SK-N-MC (cell line): ENCODE measurements at regions not wholly inside any gene's neighbourhood (a gene's known extent, or its start where the extent isn't known, plus 50 kb on each side); places are given as distances from the start of the nearest gene placed in this dataset.

ENCODE experiments used
- EZH2 ChIP-seq: fragments of 200-600 bp; sonication (generic); IDR thresholded peaks from one replicate; pipeline ENCODE4 v1.6.1; 2017; ENCODE audit warnings: antibody characterized with exemption
- POLR2AphosphoS5 ChIP-seq: IDR thresholded peaks from 2 replicates; pipeline ENCODE4 v1.6.1; 2012; ENCODE audit warnings: mild to moderate bottlenecking, low read depth, low read length, borderline replicate concordance

DNA sequence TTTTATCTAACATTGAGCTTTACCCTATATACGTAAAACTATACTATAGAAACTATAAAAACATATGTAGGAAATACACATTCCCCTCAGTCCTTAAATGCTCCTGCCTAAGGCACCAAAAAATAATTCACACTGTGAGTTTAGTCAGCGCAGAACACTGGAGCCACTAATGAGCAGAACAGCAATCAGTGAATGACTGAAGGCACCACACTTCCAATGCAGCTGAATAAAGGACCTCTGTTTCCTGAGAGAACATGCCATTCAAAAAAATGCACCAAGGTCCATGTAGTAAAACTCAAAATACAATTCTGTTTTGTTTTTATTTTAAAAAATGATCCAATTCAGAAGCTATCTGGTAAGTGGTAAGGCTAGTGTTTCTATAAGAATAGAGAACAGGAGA is 1280.6 kb upstream of the NRXN1 start:
- no peak for TF ChIP-seq POLR2AphosphoS5
- TF ChIP-seq EZH2: no peak
